HL-60 (cell line): ENCODE measurements at regions not wholly inside any gene's neighbourhood (a gene's known extent, or its start where the extent isn't known, plus 50 kb on each side); places are given as distances from the start of the nearest gene placed in this dataset.

Source experiments
- GABPA ChIP-seq: IDR thresholded peaks from 2 replicates; pipeline ENCODE4 v1.6.1; 2012; ENCODE audit warnings: low read depth
- POLR2AphosphoS5 ChIP-seq: IDR thresholded peaks from 2 replicates; pipeline ENCODE4 v1.6.1; 2012; ENCODE audit warnings: low read depth
- SPI1 ChIP-seq: IDR thresholded peaks from 2 replicates; pipeline ENCODE4 v1.6.1; 2012; ENCODE audit warnings: low read depth, mild to moderate bottlenecking, borderline replicate concordance
- TF ChIP-seq, protein P1 (sequence below): IDR thresholded peaks from one replicate; pipeline ENCODE4 v1.5.1; 2011; ENCODE audit warnings: low read length, control low read depth, inconsistent platforms; ENCODE audit not compliant: insufficient read depth

DNA sequence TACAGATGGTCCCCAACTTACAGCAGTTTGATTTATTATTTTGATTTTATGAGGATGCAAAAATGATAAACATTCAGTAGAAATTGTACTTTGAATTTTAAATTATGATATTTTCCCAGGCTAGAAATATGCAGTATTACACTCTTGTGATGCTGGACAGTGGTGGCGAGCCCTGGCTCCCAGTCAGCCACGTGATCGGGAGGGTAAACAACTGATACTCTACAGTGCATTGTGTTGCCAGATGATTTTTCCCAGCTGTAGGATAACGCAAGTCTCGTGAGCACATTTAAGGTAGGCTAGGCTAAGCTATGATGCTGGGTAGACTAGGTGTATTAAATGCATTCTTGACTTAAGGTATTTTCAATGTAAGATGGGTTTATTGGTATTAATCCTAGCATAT lies 865.2 kb downstream of the SORCS3 start:
- no peak for TF ChIP-seq POLR2AphosphoS5
- TF ChIP-seq, protein P1, sequence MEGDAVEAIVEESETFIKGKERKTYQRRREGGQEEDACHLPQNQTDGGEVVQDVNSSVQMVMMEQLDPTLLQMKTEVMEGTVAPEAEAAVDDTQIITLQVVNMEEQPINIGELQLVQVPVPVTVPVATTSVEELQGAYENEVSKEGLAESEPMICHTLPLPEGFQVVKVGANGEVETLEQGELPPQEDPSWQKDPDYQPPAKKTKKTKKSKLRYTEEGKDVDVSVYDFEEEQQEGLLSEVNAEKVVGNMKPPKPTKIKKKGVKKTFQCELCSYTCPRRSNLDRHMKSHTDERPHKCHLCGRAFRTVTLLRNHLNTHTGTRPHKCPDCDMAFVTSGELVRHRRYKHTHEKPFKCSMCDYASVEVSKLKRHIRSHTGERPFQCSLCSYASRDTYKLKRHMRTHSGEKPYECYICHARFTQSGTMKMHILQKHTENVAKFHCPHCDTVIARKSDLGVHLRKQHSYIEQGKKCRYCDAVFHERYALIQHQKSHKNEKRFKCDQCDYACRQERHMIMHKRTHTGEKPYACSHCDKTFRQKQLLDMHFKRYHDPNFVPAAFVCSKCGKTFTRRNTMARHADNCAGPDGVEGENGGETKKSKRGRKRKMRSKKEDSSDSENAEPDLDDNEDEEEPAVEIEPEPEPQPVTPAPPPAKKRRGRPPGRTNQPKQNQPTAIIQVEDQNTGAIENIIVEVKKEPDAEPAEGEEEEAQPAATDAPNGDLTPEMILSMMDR: no peak
- TF ChIP-seq SPI1: no peak
- no peak for TF ChIP-seq GABPA
